22Rv1 (cell line): ENCODE measurements at regions not wholly inside any gene's neighbourhood (a gene's known extent, or its start where the extent isn't known, plus 50 kb on each side); places are given as distances from the start of the nearest gene placed in this dataset.
A peak's percentile ranks its signal among the peaks of the same experiment; 100 is the strongest.
"Not testable (repeated sequence)": the region's sequence is repeated elsewhere in the genome, so short reads cannot be mapped to it uniquely, and the experiment has no call there.

Experiments used
- H3K27ac ChIP-seq: fragments of 450-650 bp; 2 replicates; pipeline ENCODE4 v1.5.1; 2017
- CTCF ChIP-seq: fragments of 450-650 bp; IDR thresholded peaks from 2 replicates; pipeline ENCODE4 v1.5.1; 2017; ENCODE audit warnings: mild to moderate bottlenecking
- ZFX ChIP-seq: fragments of 450-650 bp; IDR thresholded peaks from 2 replicates; pipeline ENCODE4 v1.6.1; 2017; ENCODE audit warnings: antibody characterized with exemption, borderline replicate concordance

GRCh38 chr7:89687211-89687610 lies 467.1 kb upstream of the STEAP1 start:
- no peak for TF ChIP-seq ZFX
- no peak for TF ChIP-seq CTCF
- no peak overlapping the region for H3K27ac ChIP-seq

- TF ChIP-seq CTCF, result 0 out of 2 replicates have a peak, but pooled peaks have one; percentile 11
- TF ChIP-seq ZFX, result no peak
- H3K27ac ChIP-seq, result no peak overlapping the region
These were observed 459.0 kb upstream of the STEAP1 start for GRCh38 chr7:89695241-89695640.

GRCh38 chr7:89714131-89714530 lies 440.1 kb upstream of the STEAP1 start:
- TF ChIP-seq ZFX, result no peak
- TF ChIP-seq CTCF, result no peak
- no peak overlapping the region for H3K27ac ChIP-seq

GRCh38 chr7:89718941-89719340 lies 435.3 kb upstream of the STEAP1 start:
- peak; percentile 44 for TF ChIP-seq CTCF
- H3K27ac ChIP-seq, result not testable (repeated sequence)

GRCh38 chr7:89728481-89728880 lies 425.8 kb upstream of the STEAP1 start:
- TF ChIP-seq ZFX, result no peak
- TF ChIP-seq CTCF, result no peak
- H3K27ac ChIP-seq, result no peak overlapping the region

- no peak for TF ChIP-seq ZFX
- no peak for TF ChIP-seq CTCF
- no peak overlapping the region for H3K27ac ChIP-seq
These were observed 422.4 kb upstream of the STEAP1 start for GRCh38 chr7:89731751-89732445.

GRCh38 chr7:89738549-89738948 lies 415.7 kb upstream of the STEAP1 start:
- no peak overlapping the region for H3K27ac ChIP-seq
- TF ChIP-seq CTCF (no peak), ZFX (no peak)
